ENCODE measurements at regions not wholly inside any gene's neighbourhood (a gene's known extent, or its start where the extent isn't known, plus 50 kb on each side); places are given as distances from the start of the nearest gene placed in this dataset.
A peak's percentile ranks its signal among the peaks of the same experiment; 100 is the strongest.

- Mint-ChIP-seq H3K4me1 (ENCODE audit: unreplicated experiment) (no peaks in the 10 kb centered on the region), H3K27me3 (no peaks in the 10 kb centered on the region), H3K36me3 (no peaks in the 10 kb centered on the region), H3K4me3 (no peak overlapping the region), H3K27ac (no peak overlapping the region), H3K9me3 (no peaks in the 10 kb centered on the region)
- no peak for DNase-seq (ENCODE audit: extremely low spot score, unreplicated experiment)
- TF ChIP-seq CTCF (conservative IDR thresholded peaks at IDR 0.05): no peak
Observed at GRCh38 chr10:36789974-36790373, 335.4 kb upstream of the ANKRD30A start.

GRCh38 chr10:36788152-36788551 lies 337.2 kb upstream of the ANKRD30A start:
- Mint-ChIP-seq H3K9me3 (no peaks in the 10 kb centered on the region), H3K27ac (no peak overlapping the region), H3K27me3 (no peaks in the 10 kb centered on the region), H3K4me1 (ENCODE audit: unreplicated experiment) (no peaks in the 10 kb centered on the region), H3K36me3 (no peaks in the 10 kb centered on the region), H3K4me3 (no peak overlapping the region)
- no peak for TF ChIP-seq CTCF (conservative IDR thresholded peaks at IDR 0.05)
- DNase-seq (ENCODE audit: extremely low spot score, unreplicated experiment): no peak

GRCh38 chr10:36783400-36783799 lies 342.0 kb upstream of the ANKRD30A start:
- H3K4me3 Mint-ChIP-seq: no peak overlapping the region
- no peaks in the 10 kb centered on the region for H3K36me3 Mint-ChIP-seq

GRCh38 chr10:36781570-36781969 lies 343.8 kb upstream of the ANKRD30A start:
- H3K4me1 Mint-ChIP-seq (ENCODE audit: unreplicated experiment): peaks cover 6% of the 10 kb centered on the region
- no peak for TF ChIP-seq CTCF (conservative IDR thresholded peaks at IDR 0.05)
- H3K27me3 Mint-ChIP-seq: peaks cover 12% of the 10 kb centered on the region
- H3K27ac Mint-ChIP-seq: no peak overlapping the region
- H3K36me3 Mint-ChIP-seq: no peaks in the 10 kb centered on the region
- DNase-seq (ENCODE audit: extremely low spot score, unreplicated experiment): no peak
- H3K9me3 Mint-ChIP-seq: no peaks in the 10 kb centered on the region
- no peak overlapping the region for H3K4me3 Mint-ChIP-seq

More at GRCh38 chr10:36783400-36783799, 342.0 kb upstream of the ANKRD30A start:
- no peaks in the 10 kb centered on the region for H3K9me3 Mint-ChIP-seq
- H3K27me3 Mint-ChIP-seq: peaks cover 6% of the 10 kb centered on the region
- H3K27ac Mint-ChIP-seq: no peak overlapping the region
- peaks cover 6% of the 10 kb centered on the region for H3K4me1 Mint-ChIP-seq (ENCODE audit: unreplicated experiment)
- no peak for DNase-seq (ENCODE audit: extremely low spot score, unreplicated experiment)
- TF ChIP-seq CTCF (conservative IDR thresholded peaks at IDR 0.05): no peak

- Mint-ChIP-seq H3K27me3 (peaks cover 12% of the 10 kb centered on the region), H3K36me3 (no peaks in the 10 kb centered on the region), H3K9me3 (no peaks in the 10 kb centered on the region), H3K27ac (no peak overlapping the region), H3K4me1 (ENCODE audit: unreplicated experiment) (peaks cover 6% of the 10 kb centered on the region), H3K4me3 (no peak overlapping the region)
- no peak for DNase-seq (ENCODE audit: extremely low spot score, unreplicated experiment)
- TF ChIP-seq CTCF (conservative IDR thresholded peaks at IDR 0.05): no peak
Observed at GRCh38 chr10:36780158-36780557, 345.2 kb upstream of the ANKRD30A start.

- peak; percentile 91 for TF ChIP-seq CTCF (conservative IDR thresholded peaks at IDR 0.05)
- no peak overlapping the region for H3K4me3 Mint-ChIP-seq
- peaks cover 6% of the 10 kb centered on the region for H3K4me1 Mint-ChIP-seq (ENCODE audit: unreplicated experiment)
- no peak for DNase-seq (ENCODE audit: extremely low spot score, unreplicated experiment)
- H3K9me3 Mint-ChIP-seq: no peaks in the 10 kb centered on the region
- no peak overlapping the region for H3K27ac Mint-ChIP-seq
- peaks cover 12% of the 10 kb centered on the region for H3K27me3 Mint-ChIP-seq
- no peaks in the 10 kb centered on the region for H3K36me3 Mint-ChIP-seq
Observed at GRCh38 chr10:36779238-36779846, 346.1 kb upstream of the ANKRD30A start.

All from type B pancreatic cell (in vitro differentiated cells).